Stimulated activated naive CD8-positive, alpha-beta T cell treated with anti-CD3 and anti-CD28 coated beads, Interleukin-15, Interleukin-2, amounts not matched to agents 100 U/mL and 50 U/mL, for 24 hours (primary cell): ENCODE measurements at regions not wholly inside any gene's neighbourhood (a gene's known extent, or its start where the extent isn't known, plus 50 kb on each side); places are given as distances from the start of the nearest gene placed in this dataset.

Experiments
- ATAC-seq: fragments of 150-1000 bp; cut with Tn5 transposase; one replicate; pipeline ENCODE4 v1.10.0; 2021
- DNase-seq: peaks from one replicate; pipeline ENCODE4 v3.0.0; 2021

DNA sequence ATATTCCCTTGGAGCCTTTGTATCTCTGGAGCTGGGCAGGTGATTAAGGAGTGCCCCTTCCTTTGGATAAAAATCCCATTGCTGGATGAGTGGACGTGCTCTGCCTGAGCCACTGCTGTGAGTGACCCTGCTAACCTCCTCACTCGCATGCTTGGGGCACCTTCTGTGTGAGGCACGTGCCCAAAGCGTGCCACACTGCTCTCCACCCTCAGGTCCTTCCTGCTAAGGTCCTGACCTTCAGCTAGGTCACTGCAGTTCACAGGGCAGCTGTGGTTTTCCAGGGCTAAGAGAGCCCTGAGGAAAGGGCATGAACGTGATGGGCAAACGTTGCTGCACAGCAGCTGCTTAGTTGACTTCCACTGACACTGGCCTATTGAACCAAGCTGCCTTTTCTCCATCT, 204.4 kb upstream of the COBL start:
- ATAC-seq: no peak
- no peak for DNase-seq

DNA sequence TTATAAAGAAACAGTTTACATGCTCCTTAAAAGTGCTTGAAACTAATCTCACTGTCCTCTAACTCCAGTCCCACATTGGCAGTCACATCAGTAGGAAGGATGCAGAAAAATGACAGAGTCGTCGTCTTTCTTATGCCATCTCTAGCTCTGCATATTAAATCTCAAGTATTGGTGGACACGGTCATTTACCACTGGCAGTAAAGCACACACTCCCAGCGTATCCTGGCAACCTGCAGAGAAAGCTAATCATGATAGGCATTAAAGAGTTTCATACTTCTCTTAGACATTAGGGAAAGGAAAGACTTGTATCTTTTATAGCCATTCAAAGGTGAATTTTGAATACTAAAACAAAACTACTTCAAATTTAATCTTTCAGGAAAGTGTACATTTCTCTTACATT, 202.0 kb upstream of the COBL start:
- ATAC-seq (no peak), DNase-seq (no peak)

GRCh38 chr7:51517187-51517586, 200.6 kb upstream of the COBL start:
- no peak for DNase-seq
- ATAC-seq: no peak

DNA sequence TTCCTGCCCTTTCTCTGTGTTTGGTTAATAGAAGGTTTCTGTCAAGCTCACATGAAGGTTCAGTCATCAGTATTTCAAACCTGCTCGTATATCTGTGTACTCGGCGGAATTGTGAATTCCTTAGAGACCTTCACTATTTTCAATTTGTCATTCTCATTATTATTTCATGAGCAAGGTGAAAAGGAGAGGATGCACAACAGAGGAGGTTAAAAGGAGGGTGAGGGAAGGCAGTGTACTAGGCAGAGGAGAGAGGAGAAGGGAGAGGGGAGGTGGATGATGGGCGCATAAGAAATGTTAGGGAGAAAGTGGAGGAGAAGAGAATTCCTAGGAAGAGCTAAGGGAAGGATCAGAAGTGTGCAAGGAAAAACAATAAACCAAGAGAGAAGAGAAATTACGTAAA, 185.0 kb upstream of the COBL start:
- ATAC-seq (no peak), DNase-seq (no peak)

- DNase-seq: no peak
- ATAC-seq: no peak
These were observed 166.4 kb upstream of the COBL start for GRCh38 chr7:51482976-51483375.

GRCh38 chr7:51481421-51481820, 164.8 kb upstream of the COBL start:
- DNase-seq (no peak), ATAC-seq (no peak)

DNA sequence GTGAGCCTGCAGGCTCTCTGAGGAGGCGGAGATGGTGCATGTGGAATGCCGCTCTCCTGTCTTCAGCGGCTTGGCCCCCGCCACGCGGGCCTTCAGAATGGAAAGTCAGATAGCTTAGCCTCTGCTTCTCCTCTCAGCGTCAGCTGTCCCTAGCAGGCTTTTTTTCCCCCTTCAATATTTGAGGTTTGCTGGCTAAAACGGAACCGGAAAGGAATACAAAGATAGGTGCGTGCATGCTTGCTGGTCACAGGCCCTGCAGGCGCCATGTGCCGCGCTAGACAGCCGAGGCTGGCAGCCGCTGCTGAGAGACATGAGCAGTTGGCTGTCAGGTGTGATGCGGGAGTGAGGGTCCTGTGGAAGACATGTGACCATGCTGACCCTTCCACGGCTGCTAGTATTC, 161.2 kb upstream of the COBL start:
- DNase-seq (no peak), ATAC-seq (no peak)

DNA sequence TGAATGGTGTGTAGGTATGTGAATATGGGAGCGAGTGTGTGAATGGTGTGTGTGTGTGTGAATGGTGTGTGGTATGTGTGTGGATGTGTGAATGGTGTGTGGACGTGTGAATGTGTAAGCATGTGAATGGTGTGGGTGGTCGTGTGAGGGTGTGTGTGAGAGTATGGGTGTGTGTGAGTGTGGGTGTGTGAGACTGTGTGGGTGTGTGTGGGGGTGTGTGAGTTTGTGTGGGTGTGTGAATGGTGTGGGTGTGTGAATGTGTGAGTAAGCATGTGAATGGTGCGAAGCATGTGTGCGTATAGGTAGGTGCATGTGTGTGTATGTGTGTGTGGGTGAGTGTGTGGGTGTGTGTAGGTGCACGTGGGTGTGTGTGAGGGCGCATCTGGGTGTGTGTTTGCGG, 160.7 kb upstream of the COBL start:
- peak; percentile 19 for ATAC-seq
- DNase-seq: no peak

DNA sequence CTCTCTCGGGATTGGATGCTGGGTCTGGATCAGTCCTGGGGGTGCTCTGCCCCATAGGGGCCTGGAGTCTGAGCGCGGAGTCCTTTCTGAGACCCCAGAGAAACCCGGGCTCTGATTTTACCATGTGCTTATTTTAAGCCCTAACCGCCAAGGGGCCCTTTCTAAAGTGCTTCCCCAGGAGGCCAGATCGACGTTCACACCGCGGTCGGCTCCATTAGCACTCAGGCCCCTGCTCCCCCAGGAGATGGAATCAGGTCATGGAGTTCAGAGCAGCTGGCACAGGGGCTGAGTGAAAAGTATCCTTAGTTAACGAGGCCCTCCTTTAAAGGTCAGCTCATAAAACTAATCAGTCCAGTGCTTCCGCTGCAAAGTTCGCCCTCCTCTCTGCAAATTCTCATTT, 159.4 kb upstream of the COBL start:
- DNase-seq (no peak), ATAC-seq (no peak)

GRCh38 chr7:51472873-51473272, 156.3 kb upstream of the COBL start:
- ATAC-seq (no peak), DNase-seq (no peak)

DNA sequence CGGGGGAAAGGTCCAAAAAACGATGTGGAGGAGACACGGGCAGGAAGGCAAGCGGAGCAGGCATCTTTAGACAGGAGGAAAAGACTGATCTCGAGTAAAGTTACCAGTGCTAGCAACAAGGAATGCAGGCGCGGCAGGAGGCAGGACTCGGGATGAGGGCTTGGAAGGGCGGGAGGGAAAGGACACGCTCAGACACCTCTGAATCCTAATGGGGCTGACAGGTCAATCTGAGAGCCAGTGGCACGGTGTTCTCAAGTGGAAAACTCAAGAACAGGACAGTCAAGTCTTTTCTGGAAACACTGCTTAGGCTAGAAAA, 155.3 kb upstream of the COBL start:
- ATAC-seq: no peak
- no peak for DNase-seq

- DNase-seq (no peak), ATAC-seq (no peak)
These were observed 154.8 kb upstream of the COBL start for GRCh38 chr7:51471210-51471980.

DNA sequence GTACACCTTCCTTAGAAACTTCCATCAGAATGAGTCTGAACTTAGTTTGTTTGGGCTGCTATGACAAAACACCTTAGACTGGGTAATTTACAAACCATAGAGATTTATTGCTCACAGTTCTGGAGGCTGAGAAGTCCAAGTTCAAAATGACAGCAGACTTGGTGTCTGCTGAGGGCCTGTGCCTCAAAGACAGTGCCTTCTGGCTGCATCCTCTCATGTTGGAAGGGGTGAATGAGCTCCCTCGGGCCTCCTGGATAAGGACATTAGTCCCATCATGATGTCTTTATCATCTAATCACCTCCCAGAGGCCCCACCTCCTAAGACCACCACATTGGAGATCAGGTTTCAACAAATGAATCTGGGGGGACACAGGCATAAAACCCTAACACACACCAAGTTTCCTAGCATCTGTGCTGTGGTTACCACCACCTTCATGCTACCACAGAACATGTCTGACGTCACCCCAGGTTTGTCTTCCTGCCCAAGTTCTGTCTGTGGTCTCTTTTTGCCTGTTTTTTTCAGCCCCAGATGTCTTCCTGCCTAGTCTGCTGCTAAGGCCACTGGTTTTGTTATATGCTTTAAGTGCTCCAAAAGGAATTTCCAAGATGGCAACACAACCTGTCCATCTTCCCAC, 150.9 kb upstream of the COBL start:
- ATAC-seq (peak; percentile 49), DNase-seq (peak; percentile 10)

GRCh38 chr7:51459809-51460208, 143.2 kb upstream of the COBL start:
- ATAC-seq (no peak), DNase-seq (no peak)

GRCh38 chr7:51458693-51459092, 142.1 kb upstream of the COBL start:
- DNase-seq: no peak
- no peak for ATAC-seq

DNA sequence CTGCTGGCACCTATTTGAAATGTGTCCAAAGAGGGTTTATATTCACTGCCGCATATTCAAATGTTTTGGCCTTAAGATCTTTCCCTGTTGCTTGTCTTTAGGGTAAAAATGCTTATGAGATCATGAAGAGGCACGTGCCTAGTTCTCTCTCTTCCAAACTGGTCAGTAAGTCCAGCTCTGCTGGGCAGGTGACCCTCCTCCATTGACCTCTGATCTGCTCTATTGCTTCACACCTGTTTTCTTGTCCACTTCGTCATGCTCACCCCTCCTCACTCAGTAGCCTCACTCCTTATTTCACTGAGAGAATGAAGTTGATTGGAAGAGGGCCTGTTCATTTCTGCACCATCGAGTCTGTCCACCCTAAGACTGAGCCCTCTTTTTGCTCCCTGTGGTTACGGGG, 140.5 kb upstream of the COBL start:
- no peak for ATAC-seq
- DNase-seq: no peak

GRCh38 chr7:51456431-51457060, 139.9 kb upstream of the COBL start:
- ATAC-seq: no peak
- no peak for DNase-seq

DNA sequence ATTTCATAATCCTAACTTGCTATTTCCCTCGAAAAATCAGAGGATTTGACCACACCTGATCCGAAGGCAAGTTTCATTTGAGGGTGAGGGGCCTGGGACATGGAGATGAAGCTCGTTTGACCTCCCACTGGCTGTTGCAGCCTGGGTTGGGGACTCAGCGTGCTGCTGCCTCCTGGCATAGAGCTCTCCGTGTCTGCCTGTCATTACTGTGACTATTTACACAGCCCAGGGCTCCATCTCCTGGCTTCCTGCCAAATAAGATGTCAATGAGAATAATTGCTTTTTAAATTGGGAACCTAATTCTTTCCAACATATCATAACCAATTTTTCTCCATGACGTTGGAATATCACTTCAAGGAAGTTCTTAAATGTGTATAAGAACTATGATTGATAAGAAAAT, 139.3 kb upstream of the COBL start:
- ATAC-seq: no peak

GRCh38 chr7:51455513-51455912, 138.9 kb upstream of the COBL start:
- no peak for DNase-seq
- no peak for ATAC-seq

More for the DNA sequence above, 139.3 kb upstream of the COBL start:
- no peak for DNase-seq

DNA sequence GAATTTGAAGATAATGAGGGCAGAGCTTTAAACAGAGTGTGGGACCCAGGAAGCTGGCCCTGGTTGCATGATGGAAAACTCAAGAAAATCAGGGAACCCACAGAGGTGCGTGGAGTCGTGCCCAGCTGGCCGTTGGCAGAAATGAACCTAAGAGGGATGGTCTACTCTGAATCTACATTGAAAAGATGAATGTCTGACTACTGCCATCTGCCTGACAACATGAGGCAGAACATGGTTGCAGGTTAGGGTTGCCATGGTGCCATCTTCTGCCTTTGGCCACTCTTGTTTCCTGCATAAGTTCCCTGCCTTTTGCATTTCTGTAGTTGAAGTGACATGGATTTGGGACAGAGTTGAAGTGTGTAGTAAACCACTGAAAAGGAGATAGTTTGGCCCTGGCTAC, 138.5 kb upstream of the COBL start:
- ATAC-seq (no peak), DNase-seq (no peak)

- ATAC-seq: no peak
- no peak for DNase-seq
These were observed 136.1 kb upstream of the COBL start for GRCh38 chr7:51452694-51453093.

- ATAC-seq: no peak
- no peak for DNase-seq
These were observed 135.3 kb upstream of the COBL start for GRCh38 chr7:51451751-51452476.

DNA sequence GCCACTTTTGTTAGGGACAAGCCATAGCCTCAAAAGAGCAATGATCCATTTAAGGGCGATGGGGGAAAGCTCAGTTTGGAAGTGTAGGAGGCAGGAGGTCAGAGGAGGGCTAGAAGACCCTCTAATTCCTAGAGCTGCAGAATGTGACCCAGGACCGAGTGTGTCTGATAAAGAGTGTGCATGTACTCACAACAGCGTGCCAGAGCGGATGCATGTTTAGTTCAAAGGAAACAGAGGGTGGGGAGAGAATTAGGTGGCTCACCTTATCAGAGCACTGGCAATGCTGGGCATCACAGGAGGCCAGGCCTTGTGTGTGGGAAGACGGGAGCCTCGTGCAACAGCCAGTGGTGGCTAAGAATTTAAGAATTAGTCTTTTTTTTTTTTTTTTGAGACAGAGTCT, 133.9 kb upstream of the COBL start:
- ATAC-seq: no peak
- DNase-seq: no peak
